ENCODE measurements at regions not wholly inside any gene's neighbourhood (a gene's known extent, or its start where the extent isn't known, plus 50 kb on each side); places are given as distances from the start of the nearest gene placed in this dataset.

DNA sequence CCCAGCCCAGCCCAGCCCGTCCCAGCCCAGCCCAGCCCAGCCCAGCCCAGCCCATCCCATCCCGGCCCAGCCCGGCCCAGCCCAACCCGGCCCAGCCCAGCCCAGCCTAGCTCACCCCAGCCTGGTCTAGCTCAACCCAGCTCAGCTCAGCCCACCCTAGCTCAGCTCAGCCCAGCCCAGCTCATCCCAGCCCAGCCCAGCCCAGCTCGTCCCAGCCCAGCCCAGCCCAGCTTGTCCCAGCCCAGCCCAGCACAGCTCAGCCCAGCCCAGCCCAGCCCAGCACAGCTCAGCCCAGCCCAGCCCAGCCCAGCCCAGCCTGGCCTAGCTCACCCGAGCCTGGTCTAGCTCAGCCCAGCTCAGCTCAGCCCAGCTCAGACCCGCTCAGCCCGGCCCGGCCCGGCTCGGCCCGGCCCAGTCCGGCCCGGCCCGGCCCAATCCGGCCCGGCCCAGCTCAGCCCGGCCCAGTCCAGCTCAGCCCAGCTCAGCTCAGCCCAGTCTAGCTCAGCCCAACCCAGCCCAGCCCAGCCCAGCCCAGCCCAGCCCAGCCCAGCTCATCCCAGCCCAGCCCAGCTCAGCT, 184.7 kb downstream of the TMEM121 start:
- TF ChIP-seq ZNF274 (IDR thresholded peaks at IDR 0.05; ENCODE audit: low read depth, low read length) = no peak
- no peak for TF ChIP-seq YY1 (IDR thresholded peaks at IDR 0.05; ENCODE audit: insufficient read depth, insufficient read length)
- no peak for TF ChIP-seq SUZ12 (IDR thresholded peaks at IDR 0.05; ENCODE audit: extremely low read depth, insufficient read depth, insufficient read length)

Data from NT2/D1 (cell line).